ENCODE measurements at regions not wholly inside any gene's neighbourhood (a gene's known extent, or its start where the extent isn't known, plus 50 kb on each side); places are given as distances from the start of the nearest gene placed in this dataset.

DNA sequence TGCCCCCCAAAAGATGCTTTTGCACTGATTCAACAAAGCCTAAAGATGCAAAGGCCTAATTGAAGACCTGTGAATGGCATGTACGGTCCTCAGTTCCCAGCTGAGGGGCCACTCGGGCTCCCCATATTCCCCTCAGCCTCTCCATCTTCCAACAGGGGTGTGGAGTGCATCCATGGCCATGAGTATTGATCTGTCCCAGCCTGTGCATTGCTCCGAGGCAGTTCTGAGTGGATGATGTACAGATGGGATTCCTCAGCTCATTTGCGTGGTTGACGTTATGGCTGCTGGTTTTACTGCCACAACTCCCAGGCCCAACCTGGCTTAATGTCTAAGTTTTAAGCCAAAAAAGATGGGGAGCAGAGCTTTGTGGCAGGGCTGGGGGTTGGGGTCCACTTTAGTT, 162.7 kb upstream of the ZNF267 start:
- Histone ChIP-seq H3K4me3 (no peak overlapping the region), H3K27me3 (replicated peaks; ENCODE audit: insufficient read depth) (no peaks in the 10 kb centered on the region), H3K9me3 (no peaks in the 10 kb centered on the region), H3K27ac (no peak overlapping the region), H3K4me1 (ENCODE audit: control insufficient read depth in 1 of 2, low read depth in 2 of 2) (peaks cover 6 to 22% of the 10 kb centered on the region in 2 donors), H3K36me3 (peaks cover 3% of the 10 kb centered on the region)
- no peak for ATAC-seq (ENCODE audit: insufficient number of reproducible peaks, low FRiP score, low read depth)
- no peak for DNase-seq (ENCODE audit: low spot score)
- TF ChIP-seq, protein P1, sequence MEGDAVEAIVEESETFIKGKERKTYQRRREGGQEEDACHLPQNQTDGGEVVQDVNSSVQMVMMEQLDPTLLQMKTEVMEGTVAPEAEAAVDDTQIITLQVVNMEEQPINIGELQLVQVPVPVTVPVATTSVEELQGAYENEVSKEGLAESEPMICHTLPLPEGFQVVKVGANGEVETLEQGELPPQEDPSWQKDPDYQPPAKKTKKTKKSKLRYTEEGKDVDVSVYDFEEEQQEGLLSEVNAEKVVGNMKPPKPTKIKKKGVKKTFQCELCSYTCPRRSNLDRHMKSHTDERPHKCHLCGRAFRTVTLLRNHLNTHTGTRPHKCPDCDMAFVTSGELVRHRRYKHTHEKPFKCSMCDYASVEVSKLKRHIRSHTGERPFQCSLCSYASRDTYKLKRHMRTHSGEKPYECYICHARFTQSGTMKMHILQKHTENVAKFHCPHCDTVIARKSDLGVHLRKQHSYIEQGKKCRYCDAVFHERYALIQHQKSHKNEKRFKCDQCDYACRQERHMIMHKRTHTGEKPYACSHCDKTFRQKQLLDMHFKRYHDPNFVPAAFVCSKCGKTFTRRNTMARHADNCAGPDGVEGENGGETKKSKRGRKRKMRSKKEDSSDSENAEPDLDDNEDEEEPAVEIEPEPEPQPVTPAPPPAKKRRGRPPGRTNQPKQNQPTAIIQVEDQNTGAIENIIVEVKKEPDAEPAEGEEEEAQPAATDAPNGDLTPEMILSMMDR (IDR thresholded peaks at IDR 0.05): no peak

DNA sequence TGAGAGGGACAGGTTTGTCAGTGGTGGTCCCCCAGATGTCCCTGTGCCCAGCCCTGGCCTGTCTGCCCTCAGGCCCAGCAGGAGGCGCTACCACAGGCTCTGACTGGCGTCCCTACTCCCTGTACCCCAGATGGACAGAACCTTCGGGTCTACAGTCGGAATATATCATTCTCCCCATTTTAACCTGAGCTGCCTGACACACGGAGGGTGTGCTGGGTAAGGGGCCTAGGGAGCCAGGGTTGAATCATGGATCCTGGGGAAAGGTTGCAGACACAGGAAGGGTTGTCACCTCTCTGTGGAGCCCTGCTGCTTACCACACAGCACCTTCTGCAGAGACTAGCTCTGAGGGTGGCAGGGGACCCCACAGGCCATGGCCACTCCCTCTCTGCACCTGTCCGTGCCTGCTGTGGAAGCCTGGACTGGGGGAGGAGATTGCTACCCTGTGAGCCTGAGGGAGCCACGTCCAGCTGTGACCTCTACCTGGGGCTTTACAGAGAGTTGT, 162.2 kb upstream of the ZNF267 start:
- H3K4me3 ChIP-seq: no peak overlapping the region

DNA sequence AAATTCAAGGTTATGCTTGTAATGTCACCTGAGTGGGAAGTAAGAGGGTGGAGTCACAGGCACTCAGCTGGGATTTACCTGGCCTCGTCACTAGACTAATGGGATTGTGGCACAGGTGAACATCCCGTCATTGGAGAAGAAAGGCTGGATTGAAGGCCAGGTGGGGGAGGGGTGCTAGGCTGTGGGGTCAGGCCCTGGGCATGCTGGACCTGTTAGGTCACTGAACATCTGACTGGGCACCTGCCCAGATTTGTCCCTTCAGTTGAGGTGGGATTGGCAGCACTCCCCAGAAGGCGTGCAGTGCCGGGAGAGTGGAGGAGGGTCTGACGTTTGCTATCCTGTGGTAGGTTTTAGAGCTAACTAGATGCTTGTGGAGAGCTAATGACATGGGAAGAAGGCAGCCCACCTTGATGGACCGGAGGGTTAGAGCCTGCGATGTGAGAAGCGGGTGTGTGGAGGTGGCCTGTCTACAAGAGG, 161.5 kb upstream of the ZNF267 start:
- DNase-seq (ENCODE audit: low spot score): no peak
- Histone ChIP-seq H3K27ac (no peak overlapping the region), H3K27me3 (replicated peaks; ENCODE audit: insufficient read depth) (no peaks in the 10 kb centered on the region)

More for the DNA sequence above, 162.2 kb upstream of the ZNF267 start:
- DNase-seq (ENCODE audit: low spot score): no peak
- no peak overlapping the region for H3K27ac ChIP-seq
- no peaks in the 10 kb centered on the region for H3K36me3 ChIP-seq
- H3K4me1 ChIP-seq (ENCODE audit: control insufficient read depth in 1 of 2, low read depth in 2 of 2): peaks cover 6 to 22% of the 10 kb centered on the region in 2 donors
- H3K9me3 ChIP-seq: no peaks in the 10 kb centered on the region
- TF ChIP-seq, protein P1 (IDR thresholded peaks at IDR 0.05): no peak
- H3K27me3 ChIP-seq (replicated peaks; ENCODE audit: insufficient read depth): no peaks in the 10 kb centered on the region
- no peak for ATAC-seq (ENCODE audit: insufficient number of reproducible peaks, low FRiP score, low read depth)

DNA sequence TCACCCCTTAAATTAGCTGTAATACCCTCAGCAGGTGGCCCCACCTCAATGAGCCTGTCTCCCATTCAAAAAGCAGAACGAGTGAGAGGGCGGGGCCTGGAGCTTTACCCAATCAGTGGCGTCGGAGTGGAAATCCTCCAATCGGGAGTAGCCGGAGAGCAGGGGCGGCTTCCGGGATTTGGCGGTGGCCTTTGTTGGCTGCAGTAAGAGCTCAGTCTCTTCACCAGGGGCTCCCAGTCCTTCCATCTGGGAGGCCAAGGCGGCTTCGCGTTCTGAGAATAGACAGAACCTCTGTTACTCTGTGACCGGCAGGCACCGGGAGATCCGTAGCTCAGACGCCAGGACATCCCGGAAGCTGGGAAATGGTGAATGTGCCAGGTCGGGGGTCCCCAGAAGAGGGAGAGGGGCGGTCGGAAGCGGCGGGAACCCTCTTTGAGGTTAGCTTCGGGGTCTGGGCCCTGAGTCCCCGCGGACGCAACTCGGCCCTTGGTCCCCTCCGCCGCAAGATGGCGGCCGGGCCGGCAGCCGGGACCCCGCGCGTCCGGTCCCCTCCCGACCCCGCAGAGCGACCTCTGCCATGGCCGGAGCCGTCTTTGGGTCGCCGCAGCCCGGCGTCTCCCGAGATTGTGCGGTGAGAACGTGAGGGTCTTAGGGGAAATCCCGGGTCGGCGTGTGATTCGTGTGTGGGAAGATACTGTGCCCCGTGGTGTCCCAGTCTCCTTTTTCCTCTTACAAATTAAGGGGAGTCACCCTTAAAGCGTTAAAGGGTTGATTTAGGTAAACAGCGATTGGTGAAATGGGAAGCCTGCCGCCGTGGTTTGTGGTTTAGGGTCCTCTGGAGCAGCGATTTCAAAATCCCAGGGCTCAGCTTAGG, 160.3 kb upstream of the ZNF267 start:
- TF ChIP-seq, protein P1 (IDR thresholded peaks at IDR 0.05): no peak
- H3K9me3 ChIP-seq: no peaks in the 10 kb centered on the region
- ATAC-seq (ENCODE audit: insufficient number of reproducible peaks, low FRiP score, low read depth) (peak; percentile 99), DNase-seq (ENCODE audit: low spot score) (peak; percentile 85)
- H3K27ac ChIP-seq: peak overlapping the region; percentile 93 to 97
- H3K36me3 ChIP-seq: no peaks in the 10 kb centered on the region
- peaks cover 6 to 22% of the 10 kb centered on the region in 2 donors for H3K4me1 ChIP-seq (ENCODE audit: control insufficient read depth in 1 of 2, low read depth in 2 of 2)
- H3K4me3 ChIP-seq: peak overlapping the region; percentile 95
- H3K27me3 ChIP-seq (replicated peaks; ENCODE audit: insufficient read depth): no peaks in the 10 kb centered on the region

More for the DNA sequence above, 161.5 kb upstream of the ZNF267 start:
- peaks cover 6 to 22% of the 10 kb centered on the region in 2 donors for H3K4me1 ChIP-seq (ENCODE audit: control insufficient read depth in 1 of 2, low read depth in 2 of 2)
- TF ChIP-seq, protein P1 (IDR thresholded peaks at IDR 0.05): no peak
- ATAC-seq (ENCODE audit: insufficient number of reproducible peaks, low FRiP score, low read depth): no peak
- no peaks in the 10 kb centered on the region for H3K9me3 ChIP-seq
- no peaks in the 10 kb centered on the region for H3K36me3 ChIP-seq
- no peak overlapping the region for H3K4me3 ChIP-seq
